MM.1S (cell line): ENCODE measurements at regions not wholly inside any gene's neighbourhood (a gene's known extent, or its start where the extent isn't known, plus 50 kb on each side); places are given as distances from the start of the nearest gene placed in this dataset.

Source experiments
- CTCF ChIP-seq: fragments of 300-600 bp; sonication (generic); IDR thresholded peaks from 2 replicates; pipeline ENCODE4 v1.5.1; 2016; ENCODE audit warnings: antibody characterized with exemption, low read length, mixed read lengths
- EZH2 ChIP-seq: fragments of 300-600 bp; sonication (generic); optimal IDR thresholded peaks from 2 replicates; pipeline ENCODE3; 2017; ENCODE audit warnings: low read depth, mild to moderate bottlenecking, antibody characterized with exemption, low read length, mixed read lengths

DNA sequence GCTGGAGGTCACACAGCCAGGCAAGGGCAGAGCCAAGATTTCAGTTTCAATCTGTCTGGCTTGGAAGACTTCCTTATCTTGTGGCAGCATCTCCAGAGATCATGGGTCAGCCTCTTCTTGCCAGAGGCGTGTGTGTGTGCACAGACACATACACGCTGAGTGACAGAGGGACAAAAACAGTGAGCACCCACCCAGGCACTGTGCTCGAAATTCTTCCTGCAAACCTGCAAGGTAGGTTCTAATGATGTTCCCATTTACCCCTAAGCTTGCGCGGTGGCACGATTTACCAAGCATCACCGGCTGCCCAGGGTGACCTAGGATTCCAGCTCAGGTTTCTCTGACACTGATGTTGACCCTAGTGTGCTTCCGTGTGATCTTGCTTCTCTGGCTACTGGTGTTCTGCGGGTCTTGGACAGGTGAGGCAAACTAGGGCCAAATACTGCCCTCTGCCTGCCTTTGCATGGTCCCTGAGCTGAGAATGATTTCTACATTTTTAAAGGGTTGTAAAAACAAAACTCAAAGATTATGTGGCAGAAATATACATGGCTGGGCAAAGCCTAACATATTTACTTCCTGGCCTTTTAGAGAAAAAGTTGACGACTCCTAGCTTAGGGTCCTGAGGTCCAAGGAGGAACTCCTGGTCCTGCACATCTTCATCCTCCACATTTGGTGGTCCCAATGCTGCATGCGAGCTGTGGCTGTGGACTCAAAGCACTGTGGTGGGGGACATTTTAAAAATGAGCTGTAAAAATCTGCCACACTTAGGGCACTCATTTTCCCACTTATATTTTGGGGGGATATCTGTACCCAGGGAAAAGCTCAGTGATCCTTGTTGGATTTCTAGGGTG, 268.5 kb downstream of the RPS24 start:
- TF ChIP-seq CTCF (peak; percentile 15; the same call in 1 of the 2 replicates), EZH2 (no peak)
